Activated T-cell treated with anti-CD3 and anti-CD28 coated beads, Interleukin-2, amount 50 U/mL, for 4 hours (primary cell): ENCODE measurements at regions not wholly inside any gene's neighbourhood (a gene's known extent, or its start where the extent isn't known, plus 50 kb on each side); places are given as distances from the start of the nearest gene placed in this dataset.
"Not testable (repeated sequence)": the region's sequence is repeated elsewhere in the genome, so short reads cannot be mapped to it uniquely, and the experiment has no call there.

Source experiments
- ATAC-seq, 2 donors: fragments of 200-7000 bp; cut with Tn5 transposase; one replicate each; pipeline ENCODE4 v1.10.0; 2021
- DNase-seq: peaks from one replicate; pipeline ENCODE4 v3.0.0-alpha.2; 2020
- H3K27me3 Mint-ChIP-seq: one replicate; pipeline ENCODE4 v1.8.0; 2021; ENCODE audit warnings: low read depth, mixed read lengths
- H3K36me3 Mint-ChIP-seq: one replicate; pipeline ENCODE4 v1.8.0; 2022; ENCODE audit warnings: mixed read lengths; ENCODE audit not compliant: insufficient read depth
- H3K4me1 Mint-ChIP-seq: one replicate; pipeline ENCODE4 v1.8.0; 2021; ENCODE audit warnings: low read depth, mixed read lengths
- H3K4me3 Mint-ChIP-seq: one replicate; pipeline ENCODE4 v1.8.0; 2021; ENCODE audit warnings: mild to moderate bottlenecking, moderate library complexity, mixed read lengths
- H3K9me3 Mint-ChIP-seq: one replicate; pipeline ENCODE4 v1.8.0; 2021; ENCODE audit warnings: mixed read lengths

DNA sequence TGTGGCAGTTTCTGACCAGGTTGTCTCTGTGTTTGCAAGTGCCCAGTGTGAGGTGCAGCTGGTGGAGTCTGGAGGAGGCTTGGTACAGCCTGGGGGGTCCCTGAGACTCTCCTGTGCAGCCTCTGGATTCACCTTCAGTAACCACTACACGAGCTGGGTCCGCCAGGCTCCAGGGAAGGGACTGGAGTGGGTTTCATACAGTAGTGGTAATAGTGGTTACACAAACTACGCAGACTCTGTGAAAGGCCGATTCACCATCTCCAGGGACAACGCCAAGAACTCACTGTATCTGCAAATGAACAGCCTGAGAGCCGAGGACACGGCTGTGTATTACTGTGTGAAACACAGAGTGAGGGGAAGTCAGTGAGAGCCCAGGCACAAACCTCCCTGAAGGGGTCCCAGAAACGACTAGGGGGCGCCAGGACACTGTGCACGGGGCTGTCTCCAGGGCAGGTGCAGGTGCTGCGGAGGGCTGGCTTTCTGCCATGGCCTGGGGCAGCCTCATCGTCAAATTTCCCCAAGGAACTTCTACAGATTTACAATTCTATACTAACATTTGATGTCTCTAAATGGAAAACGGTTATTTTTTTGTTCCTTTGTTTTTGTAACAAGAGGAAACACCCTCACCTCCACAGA, 187.0 kb upstream of the TP53TG3D start:
- not testable (repeated sequence) for H3K27me3 Mint-ChIP-seq, H3K36me3 Mint-ChIP-seq, H3K4me3 Mint-ChIP-seq, H3K9me3 Mint-ChIP-seq, H3K4me1 Mint-ChIP-seq
- ATAC-seq = peak in 1 of 2 donors; percentile 60
- peak; percentile 24 for DNase-seq

DNA sequence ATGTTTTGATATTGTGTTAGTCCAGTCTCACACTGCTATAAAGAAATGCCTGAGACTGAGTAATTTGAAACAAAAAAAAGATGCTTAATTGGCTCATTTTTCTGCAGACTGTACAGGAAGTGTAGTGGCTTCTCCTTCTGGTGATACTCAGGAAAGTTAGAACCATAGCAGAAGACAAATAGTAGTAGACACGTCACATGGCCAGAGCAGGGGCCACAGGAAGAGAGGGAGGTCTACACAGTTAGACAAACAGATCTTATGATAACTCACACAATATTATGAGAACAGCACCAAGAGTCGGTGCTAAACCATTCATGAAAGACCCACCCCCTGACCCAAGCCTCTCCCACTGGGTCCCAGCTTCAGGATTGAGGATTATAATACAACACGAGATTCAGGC, 181.5 kb upstream of the TP53TG3D start:
- H3K36me3 Mint-ChIP-seq, DNase-seq, H3K27me3 Mint-ChIP-seq, H3K9me3 Mint-ChIP-seq, H3K4me3 Mint-ChIP-seq, H3K4me1 Mint-ChIP-seq: not testable (repeated sequence)
- peak in 1 of 2 donors; percentile 21 for ATAC-seq

DNA sequence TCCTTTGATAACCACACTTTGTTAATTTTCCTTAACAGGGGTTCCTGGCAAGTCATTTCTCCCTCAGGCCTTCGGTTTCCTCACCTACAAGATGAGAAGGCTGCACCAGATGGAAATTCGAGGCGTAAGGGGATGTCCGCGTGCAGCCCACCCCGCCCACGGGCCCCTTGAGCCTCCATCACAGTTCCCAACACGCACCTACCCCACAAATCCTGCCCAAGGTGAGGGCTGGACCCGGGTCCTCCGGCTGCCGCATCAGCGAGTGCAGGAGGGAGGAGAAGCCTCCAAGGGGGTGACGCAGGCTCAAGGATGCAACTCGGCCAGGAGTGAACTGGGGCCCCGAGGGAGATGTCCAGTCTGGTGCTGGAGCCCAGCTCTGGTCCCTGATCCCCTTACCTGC, 169.2 kb upstream of the TP53TG3D start:
- not testable (repeated sequence) for H3K27me3 Mint-ChIP-seq, H3K4me1 Mint-ChIP-seq, ATAC-seq, H3K9me3 Mint-ChIP-seq, DNase-seq, H3K36me3 Mint-ChIP-seq, H3K4me3 Mint-ChIP-seq

DNA sequence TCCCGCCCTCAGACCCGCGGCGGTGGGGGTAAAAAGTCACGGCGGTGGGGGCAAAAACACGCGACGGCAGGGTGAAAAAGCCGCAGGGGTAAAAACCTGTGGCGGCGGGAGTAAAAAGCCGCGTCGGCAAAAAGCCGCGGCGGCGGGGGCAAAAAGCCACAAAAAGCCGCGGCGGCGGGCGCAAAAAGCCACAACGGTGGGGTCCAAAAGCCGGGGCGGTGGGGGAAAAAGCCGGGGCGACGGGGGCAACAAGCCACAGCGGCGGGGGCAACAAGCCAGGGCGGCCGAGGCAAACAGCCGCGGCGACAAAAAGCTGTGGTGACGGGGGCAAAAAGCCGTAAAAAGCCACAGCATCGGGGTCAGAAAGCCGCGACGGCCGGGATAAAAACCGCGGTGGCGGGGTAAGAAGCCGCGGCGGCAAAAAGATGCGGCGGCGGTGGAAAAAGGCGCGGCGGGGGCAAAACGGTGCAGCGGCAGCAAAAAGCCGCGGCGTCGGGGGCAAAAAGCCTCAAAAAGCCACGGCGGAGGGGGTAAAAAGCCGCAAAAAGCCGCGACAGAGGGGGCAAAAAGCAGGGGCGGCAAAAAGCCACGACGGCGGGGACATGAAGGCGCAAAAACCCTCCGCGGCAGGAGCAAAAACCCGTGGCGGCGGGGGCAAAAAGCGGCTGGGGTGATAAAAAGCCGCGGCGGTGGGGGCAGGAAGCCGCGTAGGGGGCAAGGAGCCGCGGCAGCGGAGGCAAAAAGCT, 168.3 kb upstream of the TP53TG3D start:
- not testable (repeated sequence) for H3K36me3 Mint-ChIP-seq, H3K27me3 Mint-ChIP-seq, H3K4me1 Mint-ChIP-seq, H3K9me3 Mint-ChIP-seq
- peak; percentile 3 for DNase-seq
- peak in 1 of 2 donors; percentile 40 for ATAC-seq
- H3K4me3 Mint-ChIP-seq = peak overlapping the region; percentile 69

DNA sequence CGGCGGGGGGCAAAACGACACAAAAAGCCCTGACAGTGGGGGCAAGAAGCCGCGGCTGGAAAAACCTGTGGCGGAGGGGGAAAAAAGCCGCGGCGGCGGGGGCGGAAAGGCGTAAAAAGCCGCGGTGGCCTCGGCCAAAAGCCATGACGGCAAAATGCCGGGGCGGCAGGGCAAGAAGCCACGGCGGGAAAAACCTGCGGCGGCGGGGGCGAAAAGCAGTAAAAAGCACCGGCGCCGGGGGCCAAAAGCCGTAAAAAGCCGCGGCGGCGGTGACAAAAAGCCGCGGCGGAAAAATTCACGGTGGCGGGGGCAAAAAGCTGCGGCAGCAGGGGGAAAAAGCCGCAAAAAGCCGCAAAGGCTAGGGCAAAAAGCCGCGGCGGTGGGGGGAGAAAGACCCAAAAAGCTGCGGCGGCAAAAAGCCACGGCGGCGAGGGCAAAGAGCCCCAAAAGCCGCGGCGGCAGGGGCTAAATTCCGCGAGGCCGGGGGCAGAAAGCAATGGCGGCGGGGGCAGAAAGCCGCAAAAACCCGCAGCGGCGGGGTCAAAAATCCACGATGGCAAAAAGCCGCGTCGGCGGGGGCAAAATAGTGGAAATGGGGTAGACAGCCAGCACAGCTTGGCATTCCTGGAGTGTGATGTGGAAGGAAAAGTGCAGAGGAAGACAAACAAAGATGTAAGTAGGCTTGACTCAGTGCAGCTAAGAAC, 167.5 kb upstream of the TP53TG3D start:
- H3K36me3 Mint-ChIP-seq = not testable (repeated sequence)
- H3K4me3 Mint-ChIP-seq = peak overlapping the region; percentile 69

DNA sequence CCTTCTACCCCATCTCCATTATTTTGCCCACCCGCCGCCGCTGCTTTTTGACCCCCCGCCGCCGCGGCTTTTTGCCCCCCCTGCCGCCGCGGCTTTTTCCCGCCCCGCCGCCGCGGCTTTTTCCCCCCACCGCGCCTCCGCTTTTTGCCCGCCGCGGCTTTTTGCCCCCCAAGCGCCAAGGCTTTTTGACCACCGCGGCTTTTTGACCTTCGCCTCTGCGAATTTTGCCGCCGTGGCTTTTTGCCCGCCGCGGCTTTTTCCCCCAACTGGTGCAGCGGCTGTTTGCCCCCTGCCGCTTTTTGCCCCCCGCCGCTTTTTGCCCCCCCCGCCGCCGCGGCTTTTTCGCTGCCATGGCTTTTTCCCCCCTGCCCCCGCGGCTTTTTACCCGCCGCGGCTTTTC, 137.5 kb upstream of the TP53TG3D start:
- ATAC-seq, H3K4me1 Mint-ChIP-seq, H3K27me3 Mint-ChIP-seq, H3K9me3 Mint-ChIP-seq, H3K4me3 Mint-ChIP-seq, H3K36me3 Mint-ChIP-seq, DNase-seq: not testable (repeated sequence)

More for the DNA sequence above, 167.5 kb upstream of the TP53TG3D start:
- DNase-seq (peak; percentile 31), ATAC-seq (peak; percentile 46 to 65)
- H3K4me1 Mint-ChIP-seq, H3K9me3 Mint-ChIP-seq, H3K27me3 Mint-ChIP-seq: not testable (repeated sequence)

DNA sequence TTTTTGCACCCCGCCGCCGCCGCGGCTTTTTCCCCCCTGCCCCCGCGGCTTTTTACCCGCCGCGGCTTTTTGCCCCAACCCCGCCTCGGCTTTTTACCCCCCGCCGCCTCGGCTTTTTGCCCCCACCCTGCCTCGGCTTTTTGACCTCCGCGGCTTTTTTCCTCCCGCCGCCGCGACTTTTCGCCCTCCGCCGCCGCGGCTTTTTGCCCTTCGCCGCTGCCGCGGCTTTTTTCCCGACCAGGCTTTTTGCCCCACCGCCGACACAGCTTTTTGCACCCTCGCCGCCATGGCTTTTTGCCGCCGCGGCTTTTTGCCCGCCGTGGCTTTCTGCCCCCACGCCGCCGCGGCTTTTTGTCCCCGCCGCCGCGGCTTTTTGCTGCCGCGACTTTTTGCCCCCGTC, 137.0 kb upstream of the TP53TG3D start:
- no peak for DNase-seq

DNA sequence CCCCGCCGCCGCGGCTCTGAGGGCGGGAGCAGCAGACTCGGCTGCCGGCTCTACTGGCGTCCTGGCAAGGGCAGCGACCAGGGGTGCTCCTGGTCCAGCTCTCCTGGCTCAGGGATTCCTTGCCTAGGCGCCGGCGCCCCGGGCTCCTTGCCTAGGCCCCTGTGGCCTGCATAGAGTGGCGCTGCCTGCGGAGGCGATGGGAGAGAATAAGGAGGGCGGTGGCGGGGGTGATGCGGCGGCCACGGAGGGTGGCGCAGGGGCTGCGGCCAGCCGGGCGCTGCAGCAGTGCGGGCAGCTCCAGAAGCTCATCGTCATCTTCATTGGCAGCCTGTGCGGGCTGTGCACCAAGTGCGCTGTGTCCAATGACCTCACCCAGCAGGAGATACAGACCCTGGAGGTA, 136.6 kb upstream of the TP53TG3D start:
- H3K36me3 Mint-ChIP-seq, H3K9me3 Mint-ChIP-seq, H3K4me1 Mint-ChIP-seq, H3K27me3 Mint-ChIP-seq, ATAC-seq, DNase-seq: not testable (repeated sequence)
- peak overlapping the region; percentile 72 for H3K4me3 Mint-ChIP-seq

More for the DNA sequence above, 137.0 kb upstream of the TP53TG3D start:
- no peaks in the 10 kb centered on the region for H3K36me3 Mint-ChIP-seq
- no peak for ATAC-seq
- peak overlapping the region; percentile 72 for H3K4me3 Mint-ChIP-seq
- peaks cover 5% of the 10 kb centered on the region for H3K27me3 Mint-ChIP-seq
- no peaks in the 10 kb centered on the region for H3K9me3 Mint-ChIP-seq
- no peaks in the 10 kb centered on the region for H3K4me1 Mint-ChIP-seq

DNA sequence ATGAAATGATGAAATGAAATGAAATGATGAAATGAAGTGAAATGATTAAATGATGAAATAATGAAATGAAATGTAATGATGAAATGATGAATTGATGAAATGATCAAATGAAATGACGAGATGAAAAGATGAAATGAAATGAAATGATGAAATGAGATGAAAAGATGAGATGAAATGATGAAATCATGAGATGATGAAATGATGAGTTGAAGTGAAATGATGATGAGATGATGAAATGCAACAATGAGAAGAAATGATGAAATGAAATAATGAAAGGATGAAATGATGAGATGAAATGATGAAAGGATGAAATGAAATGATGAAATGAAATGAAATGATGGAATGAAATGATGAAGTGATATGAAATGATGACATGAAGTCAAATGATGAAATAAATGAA, 132.7 kb upstream of the TP53TG3D start:
- H3K27me3 Mint-ChIP-seq, H3K9me3 Mint-ChIP-seq, H3K4me1 Mint-ChIP-seq, DNase-seq, H3K4me3 Mint-ChIP-seq, ATAC-seq, H3K36me3 Mint-ChIP-seq: not testable (repeated sequence)

DNA sequence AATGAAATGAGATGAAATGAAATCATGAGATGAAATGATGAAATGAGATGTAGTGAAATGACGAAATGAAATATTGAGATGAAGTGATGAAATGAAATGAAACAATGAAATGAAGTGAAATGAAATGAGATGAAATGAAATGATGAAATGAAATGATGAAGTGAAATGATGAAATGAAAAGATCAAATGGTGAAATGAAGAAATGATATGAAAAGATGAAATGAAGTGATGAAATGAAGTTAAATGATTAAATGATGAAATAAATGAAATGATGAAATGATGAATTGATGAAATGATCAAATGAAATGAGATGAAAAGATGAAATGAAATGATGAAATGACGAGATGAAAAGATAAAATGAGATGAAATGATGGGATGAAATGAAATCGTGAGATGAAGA, 132.3 kb upstream of the TP53TG3D start:
- DNase-seq, ATAC-seq, H3K36me3 Mint-ChIP-seq, H3K9me3 Mint-ChIP-seq, H3K27me3 Mint-ChIP-seq, H3K4me1 Mint-ChIP-seq, H3K4me3 Mint-ChIP-seq: not testable (repeated sequence)

DNA sequence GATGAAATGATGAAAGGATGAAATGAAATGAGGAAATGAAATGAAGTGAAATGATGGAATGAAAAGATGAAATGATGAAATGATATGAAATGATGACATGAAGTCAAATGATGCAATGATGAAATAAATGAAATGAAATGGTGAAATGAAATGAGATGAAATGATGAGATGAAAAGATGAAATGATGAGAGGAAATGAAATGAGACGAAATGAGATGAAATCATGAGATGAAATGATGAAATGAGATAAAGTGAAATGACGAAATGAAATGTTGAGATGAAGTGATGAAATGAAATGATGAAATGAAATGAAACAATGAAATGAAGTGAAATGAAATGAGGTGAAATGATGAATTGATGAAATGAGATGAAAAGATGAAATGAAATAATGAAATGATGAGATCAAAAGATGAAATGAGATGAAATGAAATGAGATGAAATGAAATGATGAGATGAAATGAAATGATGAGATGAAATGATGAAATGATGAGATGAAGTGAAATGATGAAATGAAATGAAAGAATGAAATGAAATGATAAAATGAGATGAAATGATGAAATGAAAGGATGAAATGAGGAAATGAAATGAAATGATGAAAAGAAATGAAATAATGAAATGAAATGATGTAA, 131.7 kb upstream of the TP53TG3D start:
- H3K36me3 Mint-ChIP-seq, H3K4me3 Mint-ChIP-seq, H3K27me3 Mint-ChIP-seq, DNase-seq, H3K4me1 Mint-ChIP-seq, H3K9me3 Mint-ChIP-seq, ATAC-seq: not testable (repeated sequence)

DNA sequence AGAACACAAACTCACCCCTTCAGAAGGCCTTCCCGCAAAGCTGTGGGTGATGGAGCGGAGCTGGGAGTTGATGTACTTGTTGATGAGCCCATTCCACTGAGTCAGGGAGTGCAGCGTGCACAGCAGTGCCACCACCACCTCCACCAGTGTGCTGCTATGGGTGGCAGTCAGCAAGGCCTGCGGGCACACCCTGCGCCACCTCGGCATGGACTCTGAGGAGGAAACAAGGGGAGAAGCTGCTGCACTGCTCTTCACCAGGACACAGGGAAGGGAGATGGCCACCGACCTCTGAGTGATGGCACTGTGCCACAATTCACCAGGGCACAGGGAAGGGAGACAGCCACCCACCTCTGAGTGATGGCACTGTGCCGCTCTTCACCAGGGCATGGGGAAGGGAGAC, 100.7 kb upstream of the TP53TG3D start:
- DNase-seq, H3K4me3 Mint-ChIP-seq, H3K27me3 Mint-ChIP-seq, H3K4me1 Mint-ChIP-seq, H3K36me3 Mint-ChIP-seq, H3K9me3 Mint-ChIP-seq, ATAC-seq: not testable (repeated sequence)

DNA sequence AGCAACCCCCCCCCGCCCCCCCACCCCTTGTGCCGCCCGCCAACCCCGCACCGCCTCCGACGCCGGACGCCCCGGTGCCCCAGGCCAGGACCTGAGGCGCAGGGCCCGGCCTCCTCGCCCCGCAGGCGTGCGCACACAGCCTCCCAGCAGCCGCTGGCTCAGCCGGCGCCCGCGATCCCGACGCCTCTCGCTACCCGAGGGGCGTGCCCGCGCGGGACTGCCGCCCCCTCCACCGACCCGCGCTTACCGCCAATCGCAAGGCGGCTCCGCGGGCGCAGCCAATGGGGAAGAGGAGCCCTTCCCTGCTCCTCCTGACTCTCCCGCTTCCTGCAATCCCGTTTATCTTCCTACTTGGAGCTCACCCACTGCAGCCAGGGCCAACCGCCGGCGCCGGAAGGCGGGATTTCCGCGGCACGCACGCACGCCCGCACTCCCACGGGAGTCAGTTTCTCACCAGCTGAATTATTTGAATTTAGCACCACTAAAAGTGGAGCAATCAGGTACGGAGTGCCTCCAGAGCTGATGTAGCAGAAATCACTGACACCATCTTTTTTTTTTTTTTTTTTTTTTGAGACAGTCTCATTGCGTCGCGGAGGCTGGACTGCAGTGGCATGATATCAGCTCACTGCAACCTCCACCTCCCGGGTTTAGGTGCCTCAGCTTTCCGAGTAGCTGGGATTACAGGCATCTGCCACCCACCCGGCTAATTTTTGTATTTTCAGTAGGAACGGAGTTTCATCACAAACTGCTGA, 65.0 kb upstream of the TP53TG3D start:
- not testable (repeated sequence) for H3K36me3 Mint-ChIP-seq, H3K4me3 Mint-ChIP-seq, H3K9me3 Mint-ChIP-seq, DNase-seq, H3K27me3 Mint-ChIP-seq, H3K4me1 Mint-ChIP-seq
- peak; percentile 38 to 94 for ATAC-seq

DNA sequence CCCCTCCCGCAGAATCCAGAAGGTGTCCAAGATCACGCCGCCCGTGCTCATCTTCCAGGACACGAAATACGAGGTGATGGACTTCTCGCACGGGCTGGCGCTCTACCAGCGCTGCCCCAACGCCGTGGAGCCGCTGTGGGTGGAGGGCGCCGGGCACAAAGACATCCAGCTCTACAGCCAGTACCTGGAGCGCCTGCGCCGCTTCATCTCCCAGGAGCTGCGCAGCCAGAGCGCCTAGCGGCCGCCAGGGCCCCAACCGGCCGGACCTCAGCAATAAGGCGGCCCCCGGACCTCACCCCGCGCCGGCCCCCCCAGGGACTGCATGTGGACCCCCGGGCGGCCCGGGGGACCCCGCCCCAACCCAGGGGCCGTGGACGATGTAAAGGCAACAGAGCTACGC, 50.5 kb upstream of the TP53TG3D start:
- H3K4me1 Mint-ChIP-seq, H3K36me3 Mint-ChIP-seq, ATAC-seq, DNase-seq, H3K9me3 Mint-ChIP-seq, H3K27me3 Mint-ChIP-seq, H3K4me3 Mint-ChIP-seq: not testable (repeated sequence)
